Hematopoietic multipotent progenitor cell treated with erythropoietin and hydrocortisone succinate and interleukin-3 and kit ligand, for 15 days (in vitro differentiated cells): ENCODE measurements at regions not wholly inside any gene's neighbourhood (a gene's known extent, or its start where the extent isn't known, plus 50 kb on each side); places are given as distances from the start of the nearest gene placed in this dataset.
"Not testable (repeated sequence)": the region's sequence is repeated elsewhere in the genome, so short reads cannot be mapped to it uniquely, and the experiment has no call there.

Source experiments
- DNase-seq: peaks from one replicate; pipeline ENCODE4 v3.0.0-alpha.2; 2015; ENCODE audit warnings: low spot score

- no peak for DNase-seq
Observed at GRCh38 chrY:20891440-20892160, 135.7 kb downstream of the RPS4Y2 start.

GRCh38 chrY:20925350-20926091, 169.6 kb downstream of the RPS4Y2 start:
- DNase-seq = not testable (repeated sequence)

GRCh38 chrY:20929691-20930342, 173.9 kb downstream of the RPS4Y2 start:
- DNase-seq = no peak

GRCh38 chrY:20936709-20937251, 180.9 kb downstream of the RPS4Y2 start:
- not testable (repeated sequence) for DNase-seq

GRCh38 chrY:20961512-20961911, 205.6 kb downstream of the RPS4Y2 start:
- no peak for DNase-seq

- DNase-seq = no peak
Observed at GRCh38 chrY:20967828-20968227, 211.9 kb downstream of the RPS4Y2 start.

GRCh38 chrY:20968237-20968636, 212.3 kb downstream of the RPS4Y2 start:
- DNase-seq = no peak

- no peak for DNase-seq
Observed at GRCh38 chrY:20971371-20971770, 215.5 kb downstream of the RPS4Y2 start.

- DNase-seq = no peak
Observed at GRCh38 chrY:20986037-20986436, 230.1 kb downstream of the RPS4Y2 start.

- DNase-seq = no peak
Observed at GRCh38 chrY:20990123-20990522, 234.2 kb downstream of the RPS4Y2 start.

GRCh38 chrY:20990869-20991548, 235.1 kb downstream of the RPS4Y2 start:
- no peak for DNase-seq

GRCh38 chrY:20997355-20997754, 241.4 kb downstream of the RPS4Y2 start:
- DNase-seq = no peak

- no peak for DNase-seq
Observed at GRCh38 chrY:20998016-20998415, 242.1 kb downstream of the RPS4Y2 start.

GRCh38 chrY:20998483-20998882, 242.6 kb downstream of the RPS4Y2 start:
- DNase-seq = no peak

- no peak for DNase-seq
Observed at GRCh38 chrY:21001102-21001501, 245.2 kb downstream of the RPS4Y2 start.

- no peak for DNase-seq
Observed at GRCh38 chrY:21003059-21003458, 247.2 kb downstream of the RPS4Y2 start.

- DNase-seq = no peak
Observed at GRCh38 chrY:21005531-21005930, 249.6 kb downstream of the RPS4Y2 start.

GRCh38 chrY:21021811-21022210, 265.9 kb downstream of the RPS4Y2 start:
- DNase-seq = no peak

- no peak for DNase-seq
Observed at GRCh38 chrY:21022326-21023044, 266.6 kb downstream of the RPS4Y2 start.

GRCh38 chrY:21023906-21024305, 268.0 kb downstream of the RPS4Y2 start:
- peak; percentile 2 for DNase-seq

GRCh38 chrY:21028506-21028905, 272.6 kb downstream of the RPS4Y2 start:
- DNase-seq = no peak
